ENCODE measurements at regions not wholly inside any gene's neighbourhood (a gene's known extent, or its start where the extent isn't known, plus 50 kb on each side); places are given as distances from the start of the nearest gene placed in this dataset.

DNA sequence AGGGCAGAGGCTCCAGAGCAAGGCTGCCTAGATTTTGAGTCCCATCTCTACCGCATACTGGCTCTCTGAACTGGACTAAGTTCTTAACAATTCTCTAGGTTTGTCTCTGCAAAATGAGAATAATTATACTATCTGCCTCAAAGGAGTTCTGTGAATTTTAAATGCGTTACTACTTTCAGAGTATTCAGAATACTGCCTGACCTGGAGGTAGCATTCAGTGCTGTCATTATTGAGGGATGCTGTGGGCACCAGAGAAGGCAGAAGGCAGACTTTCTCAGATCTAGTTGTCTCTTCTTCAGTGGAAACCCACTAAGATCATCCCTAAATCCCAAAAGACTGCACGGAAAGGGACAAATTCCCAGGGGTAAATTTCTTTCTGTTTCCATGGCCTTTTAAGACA lies 147.4 kb upstream of the RORA start:
- no peak overlapping the region for H3K4me3 ChIP-seq (replicated peaks in 1 of 3; ENCODE audit: insufficient read depth in 1 of 3, low read depth in 1 of 3, low read length in 3 of 3)
- no peaks in the 10 kb centered on the region for H3K79me2 ChIP-seq (ENCODE audit: control insufficient read depth, insufficient read depth, low read length)
- no peak overlapping the region for H3K9ac ChIP-seq (replicated peaks; ENCODE audit: extremely low read depth, insufficient read depth, low read length)
- H3K4me1 ChIP-seq (ENCODE audit: control insufficient read depth, extremely low read depth, insufficient read depth, low read length), result no peaks in the 10 kb centered on the region
- intact Hi-C loops (cut with micrococcal nuclease) (no loop called here), dilution Hi-C loops (cut with MboI; ENCODE audit: extremely low pct_ligation_motif_present, low sequenced_read_pairs) (no loop called here)
- no peak overlapping the region for H2AFZ ChIP-seq (ENCODE audit: low read depth, low read length)
- H3K27ac ChIP-seq (ENCODE audit: insufficient read depth, low read depth, low read length), result no peak overlapping the region
- CTCF ChIA-PET, result no interaction called here
- no peaks in the 10 kb centered on the region for H3K27me3 ChIP-seq (ENCODE audit: control insufficient read depth in 2 of 2, insufficient read depth in 2 of 2, low read length in 2 of 2)
- no peaks in the 10 kb centered on the region for H4K20me1 ChIP-seq (replicated peaks; ENCODE audit: control insufficient read depth, extremely low read depth, insufficient read depth, low read length)
- no peak overlapping the region for H3K4me2 ChIP-seq (ENCODE audit: insufficient read depth, low read length)
- POLR2A ChIA-PET, result no interaction called here
- FAIRE-seq, result no peak
- TF ChIP-seq POLR2AphosphoS5 (IDR thresholded peaks at IDR 0.05; ENCODE audit: insufficient read depth, low read depth, low read length) (no peak), EZH2 (IDR thresholded peaks at IDR 0.05; ENCODE audit: borderline replicate concordance, low read depth, low read length, severe bottlenecking) (no peak), CTCF (IDR thresholded peaks at IDR 0.05; ENCODE audit: extremely low read depth in 1 of 2, insufficient read depth in 1 of 2, low read depth in 1 of 2, low read length in 2 of 2) (no peak), MAX (IDR thresholded peaks at IDR 0.05; ENCODE audit: insufficient read depth, insufficient read length) (no peak), POLR2A (IDR thresholded peaks at IDR 0.05; ENCODE audit: low read depth, low read length) (no peak)
- no TSS peak for BruUV-seq (replicated peaks)
- H3K36me3 ChIP-seq (ENCODE audit: control insufficient read depth in 2 of 2, extremely low read depth in 1 of 2, insufficient read depth in 2 of 2, low read length in 2 of 2), result no peaks in the 10 kb centered on the region
- DNase-seq (ENCODE audit: low read depth, low spot score), result no peak
- H3K9me3 ChIP-seq (replicated peaks; ENCODE audit: control insufficient read depth, insufficient read depth, low read length), result no peaks in the 10 kb centered on the region
- H3K9me1 ChIP-seq (replicated peaks; ENCODE audit: control insufficient read depth, extremely low read depth, insufficient read depth, low read length), result no peaks in the 10 kb centered on the region

- Histone ChIP-seq H2AFZ (ENCODE audit: low read depth, low read length) (no peak overlapping the region), H3K4me2 (ENCODE audit: insufficient read depth, low read length) (no peak overlapping the region), H3K27me3 (ENCODE audit: control insufficient read depth in 2 of 2, insufficient read depth in 2 of 2, low read length in 2 of 2) (no peaks in the 10 kb centered on the region), H3K9me3 (replicated peaks; ENCODE audit: control insufficient read depth, insufficient read depth, low read length) (no peaks in the 10 kb centered on the region), H3K9me1 (replicated peaks; ENCODE audit: control insufficient read depth, extremely low read depth, insufficient read depth, low read length) (no peaks in the 10 kb centered on the region), H3K4me3 (replicated peaks in 1 of 3; ENCODE audit: insufficient read depth in 1 of 3, low read depth in 1 of 3, low read length in 3 of 3) (no peak overlapping the region), H3K9ac (replicated peaks; ENCODE audit: extremely low read depth, insufficient read depth, low read length) (no peak overlapping the region), H3K27ac (ENCODE audit: insufficient read depth, low read depth, low read length) (no peak overlapping the region), H3K79me2 (ENCODE audit: control insufficient read depth, insufficient read depth, low read length) (no peaks in the 10 kb centered on the region), H3K36me3 (ENCODE audit: control insufficient read depth in 2 of 2, extremely low read depth in 1 of 2, insufficient read depth in 2 of 2, low read length in 2 of 2) (no peaks in the 10 kb centered on the region), H4K20me1 (replicated peaks; ENCODE audit: control insufficient read depth, extremely low read depth, insufficient read depth, low read length) (no peaks in the 10 kb centered on the region), H3K4me1 (ENCODE audit: control insufficient read depth, extremely low read depth, insufficient read depth, low read length) (no peaks in the 10 kb centered on the region)
- CTCF ChIA-PET, result no interaction called here
- dilution Hi-C loops (cut with MboI; ENCODE audit: extremely low pct_ligation_motif_present, low sequenced_read_pairs), result no loop called here
- DNase-seq (ENCODE audit: low read depth, low spot score), result no peak
- BruUV-seq (replicated peaks), result no TSS peak
- intact Hi-C loops (cut with micrococcal nuclease), result no loop called here
- POLR2A ChIA-PET, result no interaction called here
- TF ChIP-seq MAX (IDR thresholded peaks at IDR 0.05; ENCODE audit: insufficient read depth, insufficient read length) (no peak), POLR2AphosphoS5 (IDR thresholded peaks at IDR 0.05; ENCODE audit: insufficient read depth, low read depth, low read length) (no peak), EZH2 (IDR thresholded peaks at IDR 0.05; ENCODE audit: borderline replicate concordance, low read depth, low read length, severe bottlenecking) (no peak), CTCF (IDR thresholded peaks at IDR 0.05; ENCODE audit: extremely low read depth in 1 of 2, insufficient read depth in 1 of 2, low read depth in 1 of 2, low read length in 2 of 2) (no peak), FOS (IDR thresholded peaks at IDR 0.05; ENCODE audit: borderline replicate concordance, insufficient read depth, low read length) (no peak), JUN (IDR thresholded peaks at IDR 0.05; ENCODE audit: borderline replicate concordance, insufficient read depth, insufficient read length, low read depth) (no peak), POLR2A (IDR thresholded peaks at IDR 0.05; ENCODE audit: low read depth, low read length) (no peak), GATA2 (IDR thresholded peaks at IDR 0.05; ENCODE audit: insufficient read depth, insufficient read length, low read depth, low read length) (no peak), MYC (IDR thresholded peaks at IDR 0.05; ENCODE audit: low read depth, low read length) (no peak)
- FAIRE-seq, result no peak
Measured at GRCh38 chr15:61374848-61375247, 145.7 kb upstream of the RORA start.
